Gastrocnemius medialis (tissue), 4 donors: ENCODE measurements at regions not wholly inside any gene's neighbourhood (a gene's known extent, or its start where the extent isn't known, plus 50 kb on each side); places are given as distances from the start of the nearest gene placed in this dataset.
A peak's percentile ranks its signal among the peaks of the same experiment; 100 is the strongest.
"Not testable (repeated sequence)": the region's sequence is repeated elsewhere in the genome, so short reads cannot be mapped to it uniquely, and the experiment has no call there.

Experiments
- ATAC-seq, 2 donors: fragments of 150-250 bp; one replicate each; pipeline ENCODE4 v1.9.1; 2016
- DNase-seq, 2 donors: peaks; one replicate each; pipeline ENCODE4 v3.0.0-alpha.2; 2019
- H3K27ac ChIP-seq, 4 donors: fragments of 200-600 bp; sonication (generic); 1 replicate in 1 of 4; 2 replicates in 3 of 4; pipeline ENCODE4 v1.5.1; 2016 to 2018; ENCODE audit warnings: mild to moderate bottlenecking in 2 of 4, moderate library complexity in 1 of 4
- H3K27me3 ChIP-seq, 3 donors: fragments of 200-600 bp; sonication (generic) in 2 of 3; 1 replicate in 1 of 3; 2 replicates in 2 of 3; pipeline versions ENCODE4 v1.5.1 to v1.6.0; 2016 to 2019; ENCODE audit warnings: mild to moderate bottlenecking in 1 of 3, moderate library complexity in 1 of 3
- H3K36me3 ChIP-seq, 2 donors: fragments of 200-600 bp; sonication (generic) in 1 of 2; one replicate each; pipeline ENCODE4 v1.5.1; 2017 to 2018
- H3K4me1 ChIP-seq, 2 donors: fragments of 200-600 bp; sonication (generic) in 1 of 2; one replicate each; pipeline ENCODE4 v1.5.1; 2016 to 2017; ENCODE audit warnings: mild to moderate bottlenecking in 2 of 2
- H3K4me3 ChIP-seq, 4 donors: fragments of 200-600 bp; sonication (generic) in 3 of 4; 1 replicate in 1 of 4; 2 replicates in 3 of 4; pipeline ENCODE4 v1.5.1; 2016 to 2019; ENCODE audit warnings: mild to moderate bottlenecking in 2 of 4
- H3K9me3 ChIP-seq, 3 donors: fragments of 200-600 bp; sonication (generic) in 2 of 3; 1 replicate in 1 of 3; 2 replicates in 2 of 3; pipeline ENCODE4 v1.5.1; 2016 to 2019
- POLR2A ChIP-seq, 2 donors: fragments of 450-650 bp; IDR thresholded peaks; one replicate each; pipeline ENCODE4 v1.6.1; 2017; ENCODE audit warnings: antibody characterized with exemption in 2 of 2, mild to moderate bottlenecking in 2 of 2, moderate library complexity in 2 of 2
- in situ Hi-C, 4 donors: fragments of 200-750 bp; cut with MboI; loops; one replicate each; pipeline versions ENCODE4 v1.15.0 to v1.8.0; 2017; ENCODE audit warnings: low sequenced_read_pairs in 4 of 4
- intact Hi-C: fragments of 100-400 bp; cut with DNase I; formaldehyde crosslinking; loops from one replicate; pipeline ENCODE4 v1.15.1; 2023; ENCODE audit warnings: low total_unique reads
- TF ChIP-seq, protein P1 (sequence below), 5 experiments: fragments of 450-650 bp in 3 of 5; fragments of 200-600 bp in 2 of 5; sonication (generic) in 2 of 5; IDR thresholded peaks in 4 of 5; conservative IDR thresholded peaks in 1 of 5; 1 replicate in 4 of 5; 2 replicates in 1 of 5; pipeline ENCODE4 v1.5.1; 2016 to 2019; ENCODE audit warnings: antibody characterized with exemption in 5 of 5, mild to moderate bottlenecking in 3 of 5, moderate library complexity in 3 of 5

DNA sequence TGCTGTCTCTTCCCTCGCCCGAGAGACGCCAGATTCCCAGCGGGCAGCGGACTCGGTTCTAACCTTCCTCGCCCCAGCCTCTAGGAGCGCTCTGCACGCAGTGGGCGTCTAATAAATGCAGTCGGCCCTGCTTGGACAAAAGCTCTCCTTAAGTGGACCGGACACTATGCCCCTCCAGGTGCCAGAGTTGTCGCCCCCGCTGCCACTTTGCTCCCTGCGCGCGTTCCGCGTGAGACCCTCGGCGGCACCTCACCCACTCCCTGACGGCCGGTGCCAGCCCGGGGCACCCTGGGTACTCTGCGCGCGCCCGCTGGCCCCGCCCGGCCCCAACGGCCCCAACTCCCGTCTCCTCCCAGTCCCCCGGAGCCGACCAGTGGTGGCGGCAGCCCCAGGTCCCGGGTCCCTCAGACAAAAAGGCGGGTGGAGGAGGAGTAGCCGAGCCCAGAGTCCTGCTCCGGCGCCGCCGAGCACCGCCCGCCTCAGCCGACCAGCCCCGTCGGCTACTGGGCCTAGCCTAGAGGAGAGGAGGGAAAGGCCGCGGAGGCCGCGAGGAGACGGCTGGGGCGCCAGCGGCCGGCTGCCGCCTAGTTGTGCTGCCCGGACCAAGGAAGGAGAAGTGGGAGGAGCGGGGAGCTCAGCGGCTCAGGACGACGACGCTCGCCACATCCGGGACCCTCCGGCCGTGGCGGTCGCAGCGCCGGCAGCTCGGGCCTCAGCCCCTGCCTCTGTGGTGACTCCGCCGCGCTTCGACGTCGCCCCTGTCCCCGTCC lies 123.0 kb downstream of the GOSR1 start:
- ATAC-seq = peak; percentile 91 to 94
- intact Hi-C loops (loop anchor here (10.0 kb wide), 1 partner anchor 125 kb away; the partner anchor contains the start of gene GOSR1), in situ Hi-C loops (no loop called here)
- peak; percentile 40 to 66 for DNase-seq
- TF ChIP-seq, protein P1, sequence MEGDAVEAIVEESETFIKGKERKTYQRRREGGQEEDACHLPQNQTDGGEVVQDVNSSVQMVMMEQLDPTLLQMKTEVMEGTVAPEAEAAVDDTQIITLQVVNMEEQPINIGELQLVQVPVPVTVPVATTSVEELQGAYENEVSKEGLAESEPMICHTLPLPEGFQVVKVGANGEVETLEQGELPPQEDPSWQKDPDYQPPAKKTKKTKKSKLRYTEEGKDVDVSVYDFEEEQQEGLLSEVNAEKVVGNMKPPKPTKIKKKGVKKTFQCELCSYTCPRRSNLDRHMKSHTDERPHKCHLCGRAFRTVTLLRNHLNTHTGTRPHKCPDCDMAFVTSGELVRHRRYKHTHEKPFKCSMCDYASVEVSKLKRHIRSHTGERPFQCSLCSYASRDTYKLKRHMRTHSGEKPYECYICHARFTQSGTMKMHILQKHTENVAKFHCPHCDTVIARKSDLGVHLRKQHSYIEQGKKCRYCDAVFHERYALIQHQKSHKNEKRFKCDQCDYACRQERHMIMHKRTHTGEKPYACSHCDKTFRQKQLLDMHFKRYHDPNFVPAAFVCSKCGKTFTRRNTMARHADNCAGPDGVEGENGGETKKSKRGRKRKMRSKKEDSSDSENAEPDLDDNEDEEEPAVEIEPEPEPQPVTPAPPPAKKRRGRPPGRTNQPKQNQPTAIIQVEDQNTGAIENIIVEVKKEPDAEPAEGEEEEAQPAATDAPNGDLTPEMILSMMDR (IDR thresholded peaks at IDR 0.05 in 4 of 5, conservative IDR thresholded peaks at IDR 0.05 in 1 of 5) = peak in 4 of 5 experiments; percentile 47 to 64 (median 54)
- peak; percentile 74 for TF ChIP-seq POLR2A (IDR thresholded peaks at IDR 0.05)
- peaks cover 7 to 11% of the 10 kb centered on the region in 2 donors for H3K4me1 ChIP-seq
- H3K9me3 ChIP-seq = no peaks in the 10 kb centered on the region
- no peaks in the 10 kb centered on the region for H3K36me3 ChIP-seq
- peak overlapping the region; percentile 89 to 96 (median 94) for H3K27ac ChIP-seq
- peak overlapping the region; percentile 77 to 95 (median 84) for H3K4me3 ChIP-seq
- no peaks in the 10 kb centered on the region for H3K27me3 ChIP-seq

DNA sequence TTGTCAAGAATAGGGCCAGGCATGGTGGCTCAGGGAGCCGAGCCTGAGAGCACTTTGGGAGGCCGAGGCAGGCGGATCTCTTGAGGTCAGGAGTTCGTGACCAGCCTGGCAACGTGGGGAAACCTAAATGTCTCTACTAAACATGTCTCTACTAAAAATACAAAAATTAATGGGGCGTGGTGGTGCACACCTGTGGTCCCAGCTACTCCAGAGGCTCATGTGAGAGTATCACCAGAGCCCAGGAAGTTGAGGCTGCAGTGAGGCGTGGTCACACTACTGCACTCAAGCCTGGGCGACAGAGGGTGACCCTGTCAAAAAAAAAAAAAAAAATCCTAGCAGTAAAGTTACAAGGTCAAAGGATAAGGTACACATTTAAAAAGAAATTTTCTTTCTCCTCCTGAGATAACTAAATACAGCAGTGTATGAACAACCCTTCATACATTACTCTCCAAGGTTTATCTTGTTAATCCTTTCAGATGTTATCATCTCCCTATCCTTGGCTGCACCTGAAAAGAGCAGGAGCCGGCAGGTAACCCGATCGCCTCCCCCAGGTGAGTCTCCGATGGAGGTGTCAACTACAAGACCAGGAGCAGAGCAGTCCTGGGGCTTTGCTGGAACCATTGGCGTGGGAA lies 122.3 kb downstream of the GOSR1 start:
- ATAC-seq (peak in 1 of 2 donors; percentile 2), DNase-seq (no peak)
- in situ Hi-C loops (no loop called here), intact Hi-C loops (loop anchor here (10.0 kb wide), 1 partner anchor 125 kb away; the partner anchor contains the start of gene GOSR1)
- no peaks in the 10 kb centered on the region for H3K27me3 ChIP-seq
- no peaks in the 10 kb centered on the region for H3K36me3 ChIP-seq
- TF ChIP-seq, protein P1 (IDR thresholded peaks at IDR 0.05 in 4 of 5, conservative IDR thresholded peaks at IDR 0.05 in 1 of 5) = no peak
- TF ChIP-seq POLR2A (IDR thresholded peaks at IDR 0.05) = no peak
- no peaks in the 10 kb centered on the region for H3K9me3 ChIP-seq
- peak overlapping the region; percentile 89 to 96 (median 94) for H3K27ac ChIP-seq
- peaks cover 7 to 11% of the 10 kb centered on the region in 2 donors for H3K4me1 ChIP-seq
- H3K4me3 ChIP-seq = peak overlapping the region; percentile 77 to 95 (median 84)

DNA sequence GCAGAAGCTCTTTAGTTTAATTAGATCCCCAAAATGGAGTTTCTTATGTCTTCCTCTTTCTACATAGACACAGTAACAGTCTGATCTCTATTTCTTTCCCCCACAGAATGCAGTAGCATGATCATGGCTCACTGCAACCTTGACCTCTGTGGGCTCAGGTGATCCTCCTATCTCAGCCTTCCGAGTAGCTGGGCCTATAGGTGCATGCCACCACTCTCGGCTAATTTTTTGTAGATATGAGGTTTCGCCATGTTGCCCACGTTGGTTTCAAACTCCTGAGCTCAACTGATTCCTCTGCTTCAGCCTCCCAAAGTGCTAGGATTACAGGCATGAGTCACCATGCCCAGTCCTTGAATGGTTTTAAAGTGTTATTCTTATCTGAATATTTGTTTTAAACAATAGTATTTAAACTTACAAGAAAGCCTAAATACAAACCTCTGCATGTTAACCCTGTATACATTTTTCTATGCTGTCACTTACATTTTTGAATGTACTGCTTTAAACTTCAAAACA lies 120.6 kb downstream of the GOSR1 start:
- no peak for ATAC-seq
- Histone ChIP-seq H3K27ac (no peak overlapping the region), H3K27me3 (no peaks in the 10 kb centered on the region), H3K36me3 (no peaks in the 10 kb centered on the region), H3K4me1 (peaks cover 7 to 11% of the 10 kb centered on the region in 2 donors), H3K9me3 (no peaks in the 10 kb centered on the region), H3K4me3 (no peak overlapping the region)
- intact Hi-C loops = no loop called here
- no peak for TF ChIP-seq POLR2A (IDR thresholded peaks at IDR 0.05)
- TF ChIP-seq, protein P1 (IDR thresholded peaks at IDR 0.05 in 4 of 5, conservative IDR thresholded peaks at IDR 0.05 in 1 of 5) = no peak
- in situ Hi-C loops = no loop called here
- DNase-seq = no peak

DNA sequence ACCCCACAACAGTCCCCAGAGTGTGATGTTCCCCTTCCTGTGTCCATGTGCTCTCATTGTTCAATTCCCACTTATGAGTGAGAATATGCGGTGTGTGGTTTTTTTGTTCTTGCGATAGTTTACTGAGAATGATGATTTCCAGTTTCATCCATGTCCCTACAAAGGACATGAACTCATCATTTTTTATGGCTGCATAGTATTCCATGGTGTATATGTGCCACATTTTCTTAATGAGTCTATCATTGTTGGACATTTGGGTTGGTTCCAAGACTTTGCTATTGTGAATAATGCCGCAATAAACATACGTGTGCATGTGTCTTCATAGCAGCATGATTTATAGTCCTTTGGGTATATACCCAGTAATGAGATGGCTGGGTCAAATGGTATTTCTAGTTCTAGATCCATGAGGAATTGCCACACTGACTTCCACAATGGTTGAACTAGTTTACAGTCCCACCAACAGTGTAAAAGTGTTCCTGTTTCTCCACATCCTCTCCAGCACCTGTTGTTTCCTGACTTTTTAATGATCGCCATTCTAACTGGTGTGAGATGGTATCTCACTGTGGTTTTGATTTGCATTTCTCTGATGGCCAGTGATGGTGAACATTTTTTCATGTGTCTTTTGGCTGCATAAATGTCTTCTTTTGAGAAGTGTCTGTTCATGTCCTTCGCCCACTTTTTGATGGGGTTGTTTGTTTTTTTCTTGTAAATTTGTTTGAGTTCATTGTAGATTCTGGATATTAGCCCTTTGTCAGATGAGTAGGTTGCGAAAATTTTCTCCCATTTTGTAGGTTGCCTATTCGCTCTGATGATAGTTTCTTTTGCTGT lies 120.0 kb downstream of the GOSR1 start:
- H3K27me3 ChIP-seq = not testable (repeated sequence)

DNA sequence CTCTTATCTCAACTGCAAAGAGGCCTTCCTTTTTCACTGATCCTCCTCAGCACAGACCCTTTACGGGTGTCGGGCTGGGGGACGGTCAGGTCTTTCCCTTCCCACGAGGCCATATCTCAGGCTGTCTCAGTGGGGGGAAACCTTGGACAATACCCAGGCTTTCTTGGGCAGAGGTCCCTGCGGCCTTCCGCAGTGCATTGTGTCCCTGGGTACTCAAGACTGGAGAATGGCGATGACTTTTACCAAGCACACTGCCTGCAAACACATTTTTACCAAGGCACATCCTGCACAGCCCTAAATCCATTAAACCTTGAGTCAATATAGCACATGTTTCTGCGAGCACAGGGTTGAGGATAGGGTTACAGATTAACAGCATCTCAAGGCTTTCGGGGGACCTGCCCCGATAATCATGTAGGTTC lies 117.8 kb downstream of the GOSR1 start:
- H3K27me3 ChIP-seq, ATAC-seq, in situ Hi-C loops, H3K4me1 ChIP-seq, H3K9me3 ChIP-seq, H3K27ac ChIP-seq, H3K4me3 ChIP-seq, DNase-seq, H3K36me3 ChIP-seq, intact Hi-C loops: not testable (repeated sequence)

More for the DNA sequence above, 120.0 kb downstream of the GOSR1 start:
- H3K4me3 ChIP-seq, ATAC-seq, H3K27ac ChIP-seq, H3K9me3 ChIP-seq, in situ Hi-C loops, intact Hi-C loops, H3K4me1 ChIP-seq, H3K36me3 ChIP-seq, DNase-seq: not testable (repeated sequence)
